ENCODE measurements at regions not wholly inside any gene's neighbourhood (a gene's known extent, or its start where the extent isn't known, plus 50 kb on each side); places are given as distances from the start of the nearest gene placed in this dataset.
A peak's percentile ranks its signal among the peaks of the same experiment; 100 is the strongest.

DNA sequence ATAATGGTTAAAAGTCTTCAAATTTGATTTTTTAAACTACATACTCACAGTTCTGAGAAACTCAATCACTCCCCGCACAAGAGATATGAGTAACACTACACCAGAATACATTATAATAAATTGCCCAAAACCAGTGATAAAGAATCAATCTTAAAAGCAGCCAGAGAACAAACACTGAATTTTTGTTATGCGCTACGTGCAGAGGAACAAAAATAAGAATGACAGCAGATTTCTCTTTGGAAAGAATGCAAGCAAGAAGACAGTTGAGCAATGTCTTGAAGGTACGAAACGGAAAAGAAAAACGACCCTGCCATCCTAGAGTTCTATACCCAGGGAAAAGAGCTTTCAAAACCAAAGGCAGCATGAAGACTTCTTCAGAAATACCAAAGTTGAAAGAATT, 216.7 kb downstream of the TTLL2 start:
- no peaks in the 10 kb centered on the region for H3K9me3 ChIP-seq
- TF ChIP-seq, protein P1, sequence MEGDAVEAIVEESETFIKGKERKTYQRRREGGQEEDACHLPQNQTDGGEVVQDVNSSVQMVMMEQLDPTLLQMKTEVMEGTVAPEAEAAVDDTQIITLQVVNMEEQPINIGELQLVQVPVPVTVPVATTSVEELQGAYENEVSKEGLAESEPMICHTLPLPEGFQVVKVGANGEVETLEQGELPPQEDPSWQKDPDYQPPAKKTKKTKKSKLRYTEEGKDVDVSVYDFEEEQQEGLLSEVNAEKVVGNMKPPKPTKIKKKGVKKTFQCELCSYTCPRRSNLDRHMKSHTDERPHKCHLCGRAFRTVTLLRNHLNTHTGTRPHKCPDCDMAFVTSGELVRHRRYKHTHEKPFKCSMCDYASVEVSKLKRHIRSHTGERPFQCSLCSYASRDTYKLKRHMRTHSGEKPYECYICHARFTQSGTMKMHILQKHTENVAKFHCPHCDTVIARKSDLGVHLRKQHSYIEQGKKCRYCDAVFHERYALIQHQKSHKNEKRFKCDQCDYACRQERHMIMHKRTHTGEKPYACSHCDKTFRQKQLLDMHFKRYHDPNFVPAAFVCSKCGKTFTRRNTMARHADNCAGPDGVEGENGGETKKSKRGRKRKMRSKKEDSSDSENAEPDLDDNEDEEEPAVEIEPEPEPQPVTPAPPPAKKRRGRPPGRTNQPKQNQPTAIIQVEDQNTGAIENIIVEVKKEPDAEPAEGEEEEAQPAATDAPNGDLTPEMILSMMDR (IDR thresholded peaks at IDR 0.05): no peak
- no peak overlapping the region for H3K4me3 ChIP-seq
- no peaks in the 10 kb centered on the region for H3K36me3 ChIP-seq
- H3K27ac ChIP-seq: no peak overlapping the region
- no peak for DNase-seq
- H3K4me1 ChIP-seq: peaks cover 8% of the 10 kb centered on the region
- no peaks in the 10 kb centered on the region for H3K27me3 ChIP-seq (ENCODE audit: low read depth)
- intact Hi-C loops (cut with DNase I): no loop called here
- no peak for ATAC-seq

DNA sequence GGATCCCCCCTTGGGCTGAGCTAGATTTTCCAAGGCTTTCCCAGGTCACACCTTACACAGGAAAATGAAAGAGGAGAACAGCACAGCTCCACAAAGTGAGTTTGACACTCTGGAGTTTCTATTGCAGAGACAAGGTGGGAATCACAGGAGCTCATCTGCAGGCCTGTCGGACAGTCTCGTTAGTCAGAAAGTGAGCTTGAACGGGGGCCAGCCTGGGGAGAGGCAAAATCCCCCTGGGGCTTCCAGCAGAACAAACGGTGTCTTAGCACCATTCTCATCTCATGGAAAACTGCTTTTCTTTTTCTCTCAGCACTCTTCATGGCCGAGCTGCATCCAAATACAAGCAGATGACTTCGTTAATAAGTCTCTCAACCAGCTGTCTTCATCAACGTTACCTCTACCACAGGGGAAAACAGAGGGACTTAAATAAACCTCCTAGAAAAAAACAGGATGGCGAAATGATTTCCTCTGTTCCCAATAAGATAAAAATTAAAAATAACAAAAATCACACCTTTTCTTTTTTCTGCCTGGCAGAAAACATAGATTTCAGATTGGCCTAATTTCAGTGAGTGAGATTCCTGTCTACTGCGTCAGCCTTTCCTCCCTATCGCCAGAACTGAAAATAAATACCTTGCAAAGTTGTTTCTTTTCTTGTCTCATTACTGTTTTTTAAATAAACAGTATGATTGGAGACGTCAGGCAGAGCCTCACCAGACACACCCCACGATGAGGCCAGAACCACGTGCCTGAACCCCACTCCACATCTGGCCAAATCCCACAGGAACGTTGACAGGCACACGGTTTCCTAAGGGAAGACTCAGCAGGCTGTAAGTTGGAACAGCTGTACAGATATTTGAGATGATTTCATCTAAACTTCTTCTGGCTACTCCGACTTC, 219.0 kb downstream of the TTLL2 start:
- Histone ChIP-seq H3K36me3 (no peaks in the 10 kb centered on the region), H3K4me1 (peaks cover 8% of the 10 kb centered on the region), H3K27me3 (ENCODE audit: low read depth) (no peaks in the 10 kb centered on the region), H3K4me3 (no peak overlapping the region), H3K27ac (peak overlapping the region; percentile 38), H3K9me3 (no peaks in the 10 kb centered on the region)
- peak; percentile 61 to 65 for ATAC-seq
- no peak for DNase-seq
- TF ChIP-seq, protein P1 (IDR thresholded peaks at IDR 0.05): no peak
- intact Hi-C loops (cut with DNase I): no loop called here

DNA sequence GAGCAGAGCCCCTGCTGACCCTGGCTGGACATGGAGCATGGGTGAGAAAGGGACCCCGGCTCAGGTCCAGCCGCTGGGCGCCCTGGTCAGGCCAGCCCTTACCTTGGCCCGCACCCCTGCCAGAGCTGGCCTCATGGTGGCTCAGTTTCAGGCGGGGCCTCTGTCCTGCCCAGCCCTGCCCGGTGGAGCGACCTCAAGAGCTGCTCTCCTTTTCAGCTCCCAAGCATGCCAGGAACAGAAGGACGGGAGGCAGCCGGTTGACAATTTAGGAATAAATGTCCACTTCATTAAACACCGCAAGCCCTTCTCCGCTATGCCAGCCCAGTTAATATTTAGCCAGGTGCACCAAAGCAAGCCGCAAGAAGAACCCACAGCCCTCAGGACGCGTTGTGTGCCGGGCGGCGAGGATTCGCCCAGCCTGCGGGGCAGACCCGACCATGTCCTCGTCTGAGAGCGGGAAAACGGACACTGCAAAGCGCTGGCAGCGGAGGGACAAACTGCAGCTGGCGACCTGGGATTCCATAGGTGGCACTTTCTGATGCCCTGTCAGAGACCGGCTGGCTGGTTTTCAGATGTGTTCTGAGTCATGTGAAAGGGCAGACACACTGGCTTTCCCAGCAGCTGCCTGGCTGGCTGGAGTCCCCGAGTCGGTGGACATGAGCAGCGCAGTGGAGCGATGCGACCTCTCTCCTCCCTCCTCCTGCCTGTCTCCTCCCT, 221.9 kb downstream of the TTLL2 start:
- TF ChIP-seq, protein P1 (IDR thresholded peaks at IDR 0.05): no peak
- Histone ChIP-seq H3K4me1 (peaks cover 24% of the 10 kb centered on the region), H3K27me3 (ENCODE audit: low read depth) (no peaks in the 10 kb centered on the region), H3K36me3 (no peaks in the 10 kb centered on the region), H3K9me3 (no peaks in the 10 kb centered on the region), H3K4me3 (no peak overlapping the region), H3K27ac (no peak overlapping the region)
- intact Hi-C loops (cut with DNase I): no loop called here
- DNase-seq: no peak
- peak; percentile 21 to 42 for ATAC-seq

DNA sequence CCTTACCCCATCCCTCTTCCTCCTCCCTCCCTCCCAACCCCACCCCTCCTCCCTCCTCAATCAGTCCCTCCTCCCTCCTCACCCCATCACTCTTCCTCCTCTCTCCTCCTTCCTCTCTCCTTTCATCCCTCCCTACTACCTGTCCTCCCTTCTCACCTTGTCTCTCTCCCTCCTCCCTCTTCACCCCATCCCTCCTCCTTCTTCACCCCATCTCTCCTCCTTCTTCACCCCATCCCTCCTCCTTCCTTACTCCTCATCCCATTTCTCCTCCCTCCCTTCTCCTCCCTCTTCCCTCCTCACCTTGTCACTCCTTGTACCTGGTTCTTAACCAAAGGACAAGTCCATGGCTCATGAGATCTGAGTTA, 222.4 kb downstream of the TTLL2 start:
- TF ChIP-seq, protein P1 (IDR thresholded peaks at IDR 0.05): no peak
- H3K4me3 ChIP-seq: no peak overlapping the region
- DNase-seq (no peak), ATAC-seq (no peak)
- no peak overlapping the region for H3K27ac ChIP-seq
- no peaks in the 10 kb centered on the region for H3K36me3 ChIP-seq
- H3K9me3 ChIP-seq: no peaks in the 10 kb centered on the region
- H3K27me3 ChIP-seq (ENCODE audit: low read depth): no peaks in the 10 kb centered on the region
- H3K4me1 ChIP-seq: peaks cover 26% of the 10 kb centered on the region
- intact Hi-C loops (cut with DNase I): no loop called here

DNA sequence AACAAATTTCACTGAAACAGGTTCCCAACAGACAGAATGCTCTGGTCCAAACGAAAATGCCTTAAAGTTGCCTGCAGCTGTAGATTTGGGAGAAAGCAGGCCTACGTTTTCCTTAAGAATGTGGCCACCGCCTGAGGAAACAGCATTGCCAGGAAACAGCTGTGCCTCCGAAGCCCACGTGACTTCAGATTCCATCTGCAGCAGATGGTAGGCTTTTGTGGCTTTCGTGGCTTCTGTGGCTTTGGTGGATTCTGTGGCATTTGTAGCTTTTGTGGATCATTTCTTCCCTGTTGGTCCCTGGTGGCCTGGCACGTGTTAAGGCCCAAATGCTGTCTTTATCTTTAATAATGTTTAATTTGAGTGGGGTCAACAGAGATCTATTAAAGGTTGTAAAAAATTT, 222.9 kb downstream of the TTLL2 start:
- peaks cover 26% of the 10 kb centered on the region for H3K4me1 ChIP-seq
- DNase-seq (no peak), ATAC-seq (no peak)
- no peaks in the 10 kb centered on the region for H3K9me3 ChIP-seq
- no peaks in the 10 kb centered on the region for H3K36me3 ChIP-seq
- intact Hi-C loops (cut with DNase I): no loop called here
- H3K4me3 ChIP-seq: no peak overlapping the region
- no peaks in the 10 kb centered on the region for H3K27me3 ChIP-seq (ENCODE audit: low read depth)
- TF ChIP-seq, protein P1 (IDR thresholded peaks at IDR 0.05): no peak
- H3K27ac ChIP-seq: no peak overlapping the region
